ENCODE measurements at regions not wholly inside any gene's neighbourhood (a gene's known extent, or its start where the extent isn't known, plus 50 kb on each side); places are given as distances from the start of the nearest gene placed in this dataset.

- H3K36me3 ChIP-seq, result no peaks in the 10 kb centered on the region
- H3K4me3 ChIP-seq (ENCODE audit: low read depth in 1 of 2, low read length in 1 of 2), result no peak overlapping the region
- H3K27me3 ChIP-seq, result no peaks in the 10 kb centered on the region
- H3K4me1 ChIP-seq (ENCODE audit: control insufficient read depth in 1 of 2, insufficient read depth in 1 of 2, low read depth in 1 of 2, low read length in 1 of 2), result no peaks in the 10 kb centered on the region
- no peak overlapping the region for H3K27ac ChIP-seq
- no peak for TF ChIP-seq CTCF (IDR thresholded peaks at IDR 0.05)
- no peaks in the 10 kb centered on the region for H3K9me3 ChIP-seq
Measured at GRCh38 chr18:34567857-34568256, 142.2 kb upstream of the DTNA start.

- Histone ChIP-seq H3K27me3 (no peaks in the 10 kb centered on the region), H3K27ac (no peak overlapping the region), H3K36me3 (no peaks in the 10 kb centered on the region), H3K9me3 (no peaks in the 10 kb centered on the region), H3K4me1 (ENCODE audit: control insufficient read depth in 1 of 2, insufficient read depth in 1 of 2, low read depth in 1 of 2, low read length in 1 of 2) (no peaks in the 10 kb centered on the region), H3K4me3 (ENCODE audit: low read depth in 1 of 2, low read length in 1 of 2) (no peak overlapping the region)
- TF ChIP-seq CTCF (IDR thresholded peaks at IDR 0.05), result no peak
Measured at GRCh38 chr18:34576622-34577021, 133.5 kb upstream of the DTNA start.

GRCh38 chr18:34583895-34584294, 126.2 kb upstream of the DTNA start:
- H3K4me1 ChIP-seq (ENCODE audit: control insufficient read depth in 1 of 2, insufficient read depth in 1 of 2, low read depth in 1 of 2, low read length in 1 of 2), result no peaks in the 10 kb centered on the region

GRCh38 chr18:34590503-34590902, 119.6 kb upstream of the DTNA start:
- Histone ChIP-seq H3K27me3 (peaks cover 17% of the 10 kb centered on the region), H3K4me1 (ENCODE audit: control insufficient read depth in 1 of 2, insufficient read depth in 1 of 2, low read depth in 1 of 2, low read length in 1 of 2) (no peaks in the 10 kb centered on the region), H3K4me3 (ENCODE audit: low read depth in 1 of 2, low read length in 1 of 2) (no peak overlapping the region), H3K27ac (no peak overlapping the region), H3K36me3 (no peaks in the 10 kb centered on the region), H3K9me3 (no peaks in the 10 kb centered on the region)
- TF ChIP-seq CTCF (IDR thresholded peaks at IDR 0.05), result no peak

More at GRCh38 chr18:34583895-34584294, 126.2 kb upstream of the DTNA start:
- no peak overlapping the region for H3K27ac ChIP-seq
- no peaks in the 10 kb centered on the region for H3K36me3 ChIP-seq
- H3K4me3 ChIP-seq (ENCODE audit: low read depth in 1 of 2, low read length in 1 of 2), result no peak overlapping the region
- no peaks in the 10 kb centered on the region for H3K27me3 ChIP-seq
- H3K9me3 ChIP-seq, result no peaks in the 10 kb centered on the region
- TF ChIP-seq CTCF (IDR thresholded peaks at IDR 0.05), result no peak

GRCh38 chr18:34591920-34592444, 118.1 kb upstream of the DTNA start:
- Histone ChIP-seq H3K27ac (no peak overlapping the region), H3K9me3 (no peaks in the 10 kb centered on the region), H3K4me1 (ENCODE audit: control insufficient read depth in 1 of 2, insufficient read depth in 1 of 2, low read depth in 1 of 2, low read length in 1 of 2) (no peaks in the 10 kb centered on the region), H3K27me3 (peaks cover 17% of the 10 kb centered on the region), H3K4me3 (ENCODE audit: low read depth in 1 of 2, low read length in 1 of 2) (no peak overlapping the region), H3K36me3 (no peaks in the 10 kb centered on the region)
- TF ChIP-seq CTCF (IDR thresholded peaks at IDR 0.05), result no peak

GRCh38 chr18:34592481-34592880, 117.6 kb upstream of the DTNA start:
- Histone ChIP-seq H3K9me3 (no peaks in the 10 kb centered on the region), H3K4me3 (ENCODE audit: low read depth in 1 of 2, low read length in 1 of 2) (no peak overlapping the region), H3K27ac (no peak overlapping the region), H3K27me3 (peaks cover 17% of the 10 kb centered on the region), H3K36me3 (no peaks in the 10 kb centered on the region), H3K4me1 (ENCODE audit: control insufficient read depth in 1 of 2, insufficient read depth in 1 of 2, low read depth in 1 of 2, low read length in 1 of 2) (no peaks in the 10 kb centered on the region)
- no peak for TF ChIP-seq CTCF (IDR thresholded peaks at IDR 0.05)

All from neutrophil (primary cell).